SK-N-SH treated with all-trans-retinoic acid at 6 μM for 48 hours (cell line): ENCODE measurements at regions not wholly inside any gene's neighbourhood (a gene's known extent, or its start where the extent isn't known, plus 50 kb on each side); places are given as distances from the start of the nearest gene placed in this dataset.
A peak's percentile ranks its signal among the peaks of the same experiment; 100 is the strongest.

Experiments used
- ATAC-seq: fragments of 200-7000 bp; cut with Tn5 transposase; 3 replicates; pipeline ENCODE4 v1.9.1; 2020; ENCODE audit warnings: mild to moderate bottlenecking, moderate library complexity
- BACH2 ChIP-seq: fragments of 250-450 bp; sonication (Bioruptor Pico); IDR thresholded peaks from 2 replicates; pipeline ENCODE4 v1.9.0; 2021; ENCODE audit warnings: mild to moderate bottlenecking, borderline replicate concordance
- CSDC2 ChIP-seq: fragments of 250-450 bp; sonication (Bioruptor Pico); IDR thresholded peaks from 2 replicates; pipeline ENCODE4 v1.5.0; 2020; ENCODE audit warnings: mild to moderate bottlenecking, moderate library complexity
- ESRRG ChIP-seq: fragments of 250-450 bp; sonication (Bioruptor Pico); IDR thresholded peaks from 2 replicates; pipeline ENCODE4 v1.6.1; 2021; ENCODE audit warnings: mild to moderate bottlenecking
- GLIS3 ChIP-seq: fragments of 250-450 bp; sonication (Bioruptor Pico); IDR thresholded peaks from 2 replicates; pipeline ENCODE4 v1.5.0; 2020; ENCODE audit warnings: mild to moderate bottlenecking, moderate library complexity
- ISL1 ChIP-seq: fragments of 250-450 bp; sonication (Bioruptor Pico); IDR thresholded peaks from 2 replicates; pipeline ENCODE4 v2.1.2; 2022; ENCODE audit warnings: mild to moderate bottlenecking, moderate library complexity
- OSR1 ChIP-seq: fragments of 250-450 bp; sonication (Bioruptor Pico); IDR thresholded peaks from 2 replicates; pipeline ENCODE4 v1.8.0; 2022; ENCODE audit warnings: moderate library complexity, mild to moderate bottlenecking, inconsistent platforms
- PPARA ChIP-seq: fragments of 250-450 bp; sonication (Bioruptor Pico); IDR thresholded peaks from 2 replicates; pipeline ENCODE4 v1.5.0; 2020; ENCODE audit warnings: mild to moderate bottlenecking, borderline replicate concordance
- RARB ChIP-seq: fragments of 250-450 bp; sonication (Bioruptor Pico); IDR thresholded peaks from 2 replicates; pipeline ENCODE4 v1.8.0; 2021; ENCODE audit warnings: mild to moderate bottlenecking, moderate library complexity
- SNAI2 ChIP-seq: fragments of 250-450 bp; sonication (Bioruptor Pico); IDR thresholded peaks from 2 replicates; pipeline ENCODE4 v1.5.0; 2020; ENCODE audit warnings: mild to moderate bottlenecking, moderate library complexity
- TCF4 ChIP-seq: fragments of 250-450 bp; sonication (Bioruptor Pico); IDR thresholded peaks from 2 replicates; pipeline ENCODE4 v1.8.0; 2021; ENCODE audit warnings: mild to moderate bottlenecking, moderate library complexity, borderline replicate concordance
- TOX ChIP-seq: fragments of 250-450 bp; sonication (Bioruptor Pico); IDR thresholded peaks from 2 replicates; pipeline ENCODE4 v1.8.0; 2021; ENCODE audit warnings: mild to moderate bottlenecking, moderate library complexity, borderline replicate concordance
- ZC3H10 ChIP-seq: fragments of 250-450 bp; sonication (Bioruptor Pico); IDR thresholded peaks from 2 replicates; pipeline ENCODE4 v1.5.1; 2021; ENCODE audit warnings: mild to moderate bottlenecking, moderate library complexity
- ZFP3 ChIP-seq: fragments of 250-450 bp; sonication (Bioruptor Pico); IDR thresholded peaks from 2 replicates; pipeline ENCODE4 v1.5.0; 2020; ENCODE audit warnings: mild to moderate bottlenecking, moderate library complexity
- ZNF70 ChIP-seq: fragments of 450-650 bp; formaldehyde crosslinking; IDR thresholded peaks from 2 replicates; pipeline ENCODE4 v1.5.0; 2020; ENCODE audit warnings: mild to moderate bottlenecking, moderate library complexity
- ZNF8 ChIP-seq: fragments of 450-650 bp; formaldehyde crosslinking; IDR thresholded peaks from 2 replicates; pipeline ENCODE4 v1.5.0; 2020; ENCODE audit warnings: mild to moderate bottlenecking, moderate library complexity
- TF ChIP-seq, protein P1 (sequence below): fragments of 250-450 bp; sonication (Bioruptor Pico); IDR thresholded peaks from 2 replicates; pipeline ENCODE4 v1.5.0; 2020; ENCODE audit warnings: mild to moderate bottlenecking, moderate library complexity
- TF ChIP-seq, protein P2 (sequence below): fragments of 250-450 bp; sonication (Bioruptor Pico); IDR thresholded peaks from 2 replicates; pipeline ENCODE4 v1.5.1; 2021; ENCODE audit warnings: mild to moderate bottlenecking, moderate library complexity
- TF ChIP-seq, protein P3 (sequence below): fragments of 250-450 bp; sonication (Bioruptor Pico); IDR thresholded peaks from 2 replicates; pipeline ENCODE4 v1.5.1; 2020; ENCODE audit warnings: low read depth, mild to moderate bottlenecking, moderate library complexity
- TF ChIP-seq, protein P4 (sequence below): fragments of 250-450 bp; sonication (Bioruptor Pico); IDR thresholded peaks from 2 replicates; pipeline ENCODE4 v1.8.0; 2021; ENCODE audit warnings: low read depth, mild to moderate bottlenecking, moderate library complexity, borderline replicate concordance

DNA sequence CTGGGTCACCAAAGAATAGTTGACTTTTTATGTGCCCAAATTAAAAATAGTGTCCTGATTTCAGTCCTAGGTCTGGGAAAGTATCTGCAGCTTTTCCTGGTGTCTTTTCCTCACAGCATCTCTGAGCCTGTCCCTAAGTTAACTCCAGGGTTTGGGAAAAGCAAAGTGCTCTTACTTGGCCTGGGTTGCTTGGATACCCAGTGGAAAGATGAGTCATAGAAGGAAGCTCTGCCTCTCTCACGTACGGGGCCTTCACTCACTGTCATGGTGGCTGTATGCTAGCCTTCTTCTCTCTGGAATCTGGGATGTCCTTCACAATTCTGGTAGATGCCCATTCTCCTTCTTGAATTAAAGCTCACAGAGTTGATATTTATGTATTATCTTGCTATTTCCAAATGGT is 607.3 kb downstream of the ANKRD50 start:
- ATAC-seq = peak; percentile 73
- TF ChIP-seq PPARA = no peak
- no peak for TF ChIP-seq ZC3H10 (CRISPR knock-in tag)
- TF ChIP-seq ZFP3 (CRISPR knock-in tag) = no peak
- no peak for TF ChIP-seq GLIS3 (CRISPR knock-in tag)
- no peak for TF ChIP-seq ESRRG
- no peak for TF ChIP-seq CSDC2 (CRISPR knock-in tag)
- no peak for TF ChIP-seq BACH2
- TF ChIP-seq TCF4 (CRISPR knock-in tag) = no peak
- TF ChIP-seq ZNF70 = no peak
- no peak for TF ChIP-seq SNAI2
- no peak for TF ChIP-seq TOX (CRISPR knock-in tag)
- TF ChIP-seq ISL1 (CRISPR knock-in tag) = no peak
- TF ChIP-seq, protein P1, sequence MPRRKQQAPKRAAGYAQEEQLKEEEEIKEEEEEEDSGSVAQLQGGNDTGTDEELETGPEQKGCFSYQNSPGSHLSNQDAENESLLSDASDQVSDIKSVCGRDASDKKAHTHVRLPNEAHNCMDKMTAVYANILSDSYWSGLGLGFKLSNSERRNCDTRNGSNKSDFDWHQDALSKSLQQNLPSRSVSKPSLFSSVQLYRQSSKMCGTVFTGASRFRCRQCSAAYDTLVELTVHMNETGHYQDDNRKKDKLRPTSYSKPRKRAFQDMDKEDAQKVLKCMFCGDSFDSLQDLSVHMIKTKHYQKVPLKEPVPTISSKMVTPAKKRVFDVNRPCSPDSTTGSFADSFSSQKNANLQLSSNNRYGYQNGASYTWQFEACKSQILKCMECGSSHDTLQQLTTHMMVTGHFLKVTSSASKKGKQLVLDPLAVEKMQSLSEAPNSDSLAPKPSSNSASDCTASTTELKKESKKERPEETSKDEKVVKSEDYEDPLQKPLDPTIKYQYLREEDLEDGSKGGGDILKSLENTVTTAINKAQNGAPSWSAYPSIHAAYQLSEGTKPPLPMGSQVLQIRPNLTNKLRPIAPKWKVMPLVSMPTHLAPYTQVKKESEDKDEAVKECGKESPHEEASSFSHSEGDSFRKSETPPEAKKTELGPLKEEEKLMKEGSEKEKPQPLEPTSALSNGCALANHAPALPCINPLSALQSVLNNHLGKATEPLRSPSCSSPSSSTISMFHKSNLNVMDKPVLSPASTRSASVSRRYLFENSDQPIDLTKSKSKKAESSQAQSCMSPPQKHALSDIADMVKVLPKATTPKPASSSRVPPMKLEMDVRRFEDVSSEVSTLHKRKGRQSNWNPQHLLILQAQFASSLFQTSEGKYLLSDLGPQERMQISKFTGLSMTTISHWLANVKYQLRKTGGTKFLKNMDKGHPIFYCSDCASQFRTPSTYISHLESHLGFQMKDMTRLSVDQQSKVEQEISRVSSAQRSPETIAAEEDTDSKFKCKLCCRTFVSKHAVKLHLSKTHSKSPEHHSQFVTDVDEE (CRISPR knock-in tag) = no peak
- TF ChIP-seq ZNF8 (CRISPR knock-in tag) = no peak

DNA sequence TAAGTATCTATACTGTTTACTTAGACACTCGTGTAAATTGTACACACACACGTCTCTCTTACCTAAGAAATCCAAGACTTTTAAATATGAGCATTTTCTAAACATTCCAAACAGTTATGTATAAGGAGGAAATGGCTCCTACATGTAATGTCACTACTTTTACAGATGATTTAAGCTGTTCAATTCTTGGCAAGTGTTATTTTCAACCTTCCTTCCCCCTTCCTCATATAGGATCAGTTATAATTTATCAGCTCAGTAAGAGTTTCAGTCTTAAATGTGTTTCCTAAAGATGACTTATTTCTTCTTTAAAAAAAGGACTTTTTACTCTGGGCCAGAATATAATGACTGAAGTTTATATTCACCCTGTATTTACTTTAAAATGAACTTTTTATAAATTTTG is 601.1 kb downstream of the ANKRD50 start:
- no peak for TF ChIP-seq ISL1 (CRISPR knock-in tag)
- no peak for TF ChIP-seq TCF4 (CRISPR knock-in tag)
- TF ChIP-seq PPARA = no peak
- no peak for TF ChIP-seq ZFP3 (CRISPR knock-in tag)
- TF ChIP-seq, protein P2, sequence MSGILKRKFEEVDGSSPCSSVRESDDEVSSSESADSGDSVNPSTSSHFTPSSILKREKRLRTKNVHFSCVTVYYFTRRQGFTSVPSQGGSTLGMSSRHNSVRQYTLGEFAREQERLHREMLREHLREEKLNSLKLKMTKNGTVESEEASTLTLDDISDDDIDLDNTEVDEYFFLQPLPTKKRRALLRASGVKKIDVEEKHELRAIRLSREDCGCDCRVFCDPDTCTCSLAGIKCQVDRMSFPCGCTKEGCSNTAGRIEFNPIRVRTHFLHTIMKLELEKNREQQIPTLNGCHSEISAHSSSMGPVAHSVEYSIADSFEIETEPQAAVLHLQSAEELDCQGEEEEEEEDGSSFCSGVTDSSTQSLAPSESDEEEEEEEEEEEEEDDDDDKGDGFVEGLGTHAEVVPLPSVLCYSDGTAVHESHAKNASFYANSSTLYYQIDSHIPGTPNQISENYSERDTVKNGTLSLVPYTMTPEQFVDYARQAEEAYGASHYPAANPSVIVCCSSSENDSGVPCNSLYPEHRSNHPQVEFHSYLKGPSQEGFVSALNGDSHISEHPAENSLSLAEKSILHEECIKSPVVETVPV = no peak
- no peak for TF ChIP-seq SNAI2
- no peak for TF ChIP-seq BACH2
- no peak for TF ChIP-seq GLIS3 (CRISPR knock-in tag)
- TF ChIP-seq ZNF8 (CRISPR knock-in tag) = no peak
- no peak for TF ChIP-seq OSR1 (CRISPR knock-in tag)
- TF ChIP-seq, protein P3, sequence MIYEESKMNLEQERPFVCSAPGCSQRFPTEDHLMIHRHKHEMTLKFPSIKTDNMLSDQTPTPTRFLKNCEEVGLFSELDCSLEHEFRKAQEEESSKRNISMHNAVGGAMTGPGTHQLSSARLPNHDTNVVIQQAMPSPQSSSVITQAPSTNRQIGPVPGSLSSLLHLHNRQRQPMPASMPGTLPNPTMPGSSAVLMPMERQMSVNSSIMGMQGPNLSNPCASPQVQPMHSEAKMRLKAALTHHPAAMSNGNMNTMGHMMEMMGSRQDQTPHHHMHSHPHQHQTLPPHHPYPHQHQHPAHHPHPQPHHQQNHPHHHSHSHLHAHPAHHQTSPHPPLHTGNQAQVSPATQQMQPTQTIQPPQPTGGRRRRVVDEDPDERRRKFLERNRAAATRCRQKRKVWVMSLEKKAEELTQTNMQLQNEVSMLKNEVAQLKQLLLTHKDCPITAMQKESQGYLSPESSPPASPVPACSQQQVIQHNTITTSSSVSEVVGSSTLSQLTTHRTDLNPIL (CRISPR knock-in tag) = no peak
- TF ChIP-seq ZNF70 = no peak
- TF ChIP-seq ESRRG = no peak
- no peak for TF ChIP-seq TOX (CRISPR knock-in tag)
- no peak for TF ChIP-seq ZC3H10 (CRISPR knock-in tag)
- no peak for TF ChIP-seq RARB
- TF ChIP-seq, protein P1 (CRISPR knock-in tag) = no peak
- TF ChIP-seq, all 23 proteins: peak for 0
- no peak; the same call in 2 of the 3 replicates for ATAC-seq

DNA sequence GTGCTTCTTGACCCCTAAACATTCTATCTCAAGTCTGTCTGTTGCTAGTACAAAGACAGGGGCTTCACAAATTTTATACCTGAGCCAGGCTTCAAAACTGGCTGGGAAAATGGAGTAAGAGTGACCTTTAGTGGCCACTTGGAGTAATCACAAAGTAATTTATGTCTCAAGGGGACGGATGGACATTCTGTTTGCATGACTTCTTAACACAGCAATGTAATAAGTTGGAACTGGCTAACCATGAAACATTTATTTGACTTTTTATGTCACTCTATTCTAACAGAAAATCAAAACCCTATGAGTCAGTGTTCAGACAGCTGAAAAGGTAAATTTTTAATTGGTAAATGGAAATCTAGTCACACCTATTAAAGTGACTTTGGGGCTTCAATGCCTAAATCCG is 600.6 kb downstream of the ANKRD50 start:
- TF ChIP-seq, protein P4, sequence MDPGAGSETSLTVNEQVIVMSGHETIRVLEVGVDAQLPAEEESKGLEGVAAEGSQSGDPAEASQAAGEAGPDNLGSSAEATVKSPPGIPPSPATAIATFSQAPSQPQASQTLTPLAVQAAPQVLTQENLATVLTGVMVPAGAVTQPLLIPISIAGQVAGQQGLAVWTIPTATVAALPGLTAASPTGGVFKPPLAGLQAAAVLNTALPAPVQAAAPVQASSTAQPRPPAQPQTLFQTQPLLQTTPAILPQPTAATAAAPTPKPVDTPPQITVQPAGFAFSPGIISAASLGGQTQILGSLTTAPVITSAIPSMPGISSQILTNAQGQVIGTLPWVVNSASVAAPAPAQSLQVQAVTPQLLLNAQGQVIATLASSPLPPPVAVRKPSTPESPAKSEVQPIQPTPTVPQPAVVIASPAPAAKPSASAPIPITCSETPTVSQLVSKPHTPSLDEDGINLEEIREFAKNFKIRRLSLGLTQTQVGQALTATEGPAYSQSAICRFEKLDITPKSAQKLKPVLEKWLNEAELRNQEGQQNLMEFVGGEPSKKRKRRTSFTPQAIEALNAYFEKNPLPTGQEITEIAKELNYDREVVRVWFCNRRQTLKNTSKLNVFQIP (CRISPR knock-in tag) = 0 out of 2 replicates have a peak, but pooled peaks have one; percentile 69
- no peak for TF ChIP-seq RARB

More for the DNA sequence above, 600.6 kb downstream of the ANKRD50 start:
- peak; percentile 94 for ATAC-seq
